NCI-H1092 (cell line): ENCODE measurements at regions not wholly inside any gene's neighbourhood (a gene's known extent, or its start where the extent isn't known, plus 50 kb on each side); places are given as distances from the start of the nearest gene placed in this dataset.

Experiments used
- DNase-seq: peaks from one replicate; lab custom pipeline; 2025; lab: John Stamatoyannopoulos, UW

- DNase-seq = no peak
Observed at GRCh38 chr18:56127322-56128099, 510.9 kb downstream of the TXNL1 start.

DNA sequence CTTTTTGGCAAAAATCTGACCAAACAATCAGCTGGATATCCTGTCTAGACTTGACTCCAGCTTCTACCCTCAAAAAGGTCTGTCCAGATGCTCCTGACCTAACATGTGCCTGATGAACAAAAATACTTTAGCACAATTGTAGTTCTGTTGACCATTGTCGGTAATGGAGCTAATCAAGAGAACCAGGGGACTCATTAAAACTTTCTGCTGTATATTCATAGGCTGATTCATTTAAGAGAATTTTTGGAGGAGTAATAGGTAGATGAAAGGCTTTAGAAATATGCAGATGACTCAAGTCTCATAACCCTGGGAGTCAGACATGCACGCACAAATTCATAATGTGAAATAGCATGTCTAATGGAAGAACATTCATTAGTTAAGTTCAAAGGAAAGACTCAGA, 514.2 kb downstream of the TXNL1 start:
- no peak for DNase-seq

- DNase-seq = no peak
Observed at GRCh38 chr18:56121669-56122068, 516.7 kb downstream of the TXNL1 start.

DNA sequence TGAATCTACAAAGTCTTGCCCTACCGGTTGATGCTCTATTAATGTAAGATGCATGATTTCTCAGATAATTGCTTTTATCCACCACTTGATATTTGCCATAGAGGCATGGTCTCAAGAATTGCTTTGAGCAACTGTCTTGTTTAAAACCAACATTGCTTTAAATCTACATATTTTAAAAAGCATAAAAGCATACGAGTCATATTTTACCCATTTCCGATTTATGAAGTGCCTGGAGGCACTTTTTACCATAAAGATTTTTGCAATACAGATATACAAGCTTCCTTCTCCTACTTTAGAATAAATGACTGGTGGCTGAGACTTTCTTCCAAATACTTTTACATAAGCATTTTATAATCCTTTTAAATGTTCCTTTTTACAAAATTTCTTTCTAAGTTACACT, 517.6 kb downstream of the TXNL1 start:
- no peak for DNase-seq

DNA sequence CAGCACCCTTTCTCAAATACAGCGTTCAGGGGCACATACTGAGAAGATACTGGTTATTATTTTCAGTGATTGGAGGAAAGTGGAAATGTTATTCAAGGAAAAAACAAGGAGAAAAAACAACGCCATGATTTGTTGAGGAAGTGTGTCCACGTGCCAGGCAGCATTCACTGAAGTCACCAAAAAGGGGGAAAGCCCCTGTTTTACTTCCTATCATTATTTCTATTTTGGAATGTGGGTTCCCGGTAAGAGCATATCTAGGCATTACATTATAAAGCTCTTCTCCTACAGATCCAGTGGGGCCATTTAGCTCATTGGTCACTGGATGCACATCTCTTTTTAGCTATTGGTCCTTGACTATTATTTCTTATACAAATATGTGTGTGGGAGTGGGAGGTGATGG, 518.7 kb downstream of the TXNL1 start:
- DNase-seq = no peak

DNA sequence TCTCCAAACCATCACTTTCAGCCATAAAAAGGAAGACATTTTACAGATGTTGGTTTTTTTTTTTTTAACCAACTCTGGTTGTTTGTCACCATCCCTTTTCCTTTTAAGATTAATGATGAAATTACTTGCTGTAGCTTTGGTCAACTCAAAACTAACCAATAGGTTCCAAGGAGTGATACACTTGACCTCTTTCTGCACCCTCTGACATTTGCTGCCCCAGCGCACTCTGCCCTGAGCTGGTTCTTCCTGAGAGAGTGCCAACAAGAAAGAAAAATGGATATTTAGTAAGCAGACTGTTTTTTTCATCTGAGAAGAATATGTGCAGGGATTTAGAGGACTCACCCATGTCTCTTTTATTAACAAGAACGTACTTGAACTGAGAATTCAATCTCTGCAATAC, 520.0 kb downstream of the TXNL1 start:
- DNase-seq = no peak

GRCh38 chr18:56115071-56116015, 523.0 kb downstream of the TXNL1 start:
- DNase-seq = no peak

DNA sequence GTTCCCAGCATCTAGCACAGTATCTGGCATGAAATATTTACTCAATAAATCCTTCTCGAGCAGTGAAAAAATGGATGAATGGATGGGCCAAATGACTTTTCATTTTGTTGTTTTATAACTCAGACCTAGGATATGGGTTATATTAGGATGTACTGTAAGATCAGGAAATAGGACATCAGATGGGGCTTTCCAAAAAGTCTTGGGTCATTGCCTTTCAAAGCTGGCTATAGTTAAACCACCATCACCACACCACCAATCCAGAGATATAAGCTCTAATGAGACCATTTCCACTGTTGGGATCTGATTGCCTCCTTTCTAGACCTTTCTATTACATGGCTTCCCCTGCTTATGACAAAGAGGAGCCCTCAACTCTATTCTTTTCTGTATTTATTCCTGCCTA, 525.0 kb upstream of the TCF4 start:
- DNase-seq = no peak

DNA sequence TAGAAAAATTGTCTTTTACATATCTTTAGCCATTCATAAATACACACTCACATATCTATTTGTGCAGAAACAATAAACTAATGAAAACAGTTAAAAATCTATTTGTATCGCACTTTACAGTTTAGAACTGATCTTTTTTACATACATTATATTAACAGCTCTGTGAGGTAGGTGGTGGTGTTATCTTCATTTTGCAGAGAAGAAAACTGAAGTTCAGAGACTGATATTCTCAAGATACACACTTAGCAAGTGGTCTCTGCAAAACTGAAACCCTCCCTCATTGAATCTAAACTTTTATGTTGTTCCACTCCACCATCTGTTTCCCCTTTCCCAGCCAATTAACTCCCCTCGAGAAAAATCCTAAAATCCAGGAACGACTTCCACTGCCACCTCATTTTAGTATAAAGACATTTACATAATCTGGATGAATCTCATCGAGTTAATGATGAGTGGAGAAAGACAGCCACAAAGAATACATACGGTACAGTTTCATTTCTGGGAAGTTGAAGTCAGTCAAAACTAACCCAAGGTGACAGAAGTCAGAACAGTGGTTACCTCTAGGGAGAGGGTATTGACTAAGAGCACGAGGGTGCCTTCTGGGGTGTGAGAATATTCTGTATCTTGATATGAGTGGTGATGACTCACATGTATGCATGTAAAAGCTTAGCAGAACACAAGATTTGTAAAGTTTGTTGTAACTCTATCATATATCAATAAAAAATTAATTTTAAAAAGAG, 524.2 kb upstream of the TCF4 start:
- DNase-seq = no peak

- DNase-seq = no peak
Observed at GRCh38 chr18:56109757-56110156, 521.8 kb upstream of the TCF4 start.

GRCh38 chr18:56108478-56109367, 520.7 kb upstream of the TCF4 start:
- no peak for DNase-seq

DNA sequence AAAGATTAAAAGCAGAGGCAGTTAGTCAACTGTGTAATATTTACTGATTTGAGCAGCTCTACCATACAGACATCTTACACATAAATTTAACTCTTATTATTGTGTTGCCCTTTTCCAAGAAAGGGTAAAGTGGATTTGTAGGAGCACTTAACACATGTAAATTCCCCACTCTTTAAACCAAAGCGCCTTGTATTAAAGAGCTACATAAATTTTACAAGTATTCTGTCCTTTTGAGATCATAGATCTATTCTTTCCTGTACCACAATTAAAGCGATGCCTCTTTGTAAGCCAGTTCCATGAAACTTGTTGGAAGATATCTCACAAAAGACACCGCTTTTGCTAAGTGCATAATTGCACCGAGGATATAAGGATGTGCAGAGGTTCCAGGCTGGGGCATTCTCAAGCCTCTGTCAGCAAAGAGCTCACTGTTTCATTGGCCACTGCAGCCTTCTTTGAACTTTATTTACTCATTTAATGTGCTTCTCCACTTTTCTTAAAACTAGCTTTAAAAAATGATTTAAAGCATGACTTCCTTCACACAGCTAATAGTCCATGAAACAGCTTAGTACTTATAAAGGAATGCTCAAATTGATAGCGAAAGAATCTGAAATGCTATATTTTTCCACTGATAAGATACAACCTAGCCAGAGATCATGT, 520.0 kb upstream of the TCF4 start:
- no peak for DNase-seq

GRCh38 chr18:56100090-56100722, 512.2 kb upstream of the TCF4 start:
- DNase-seq = no peak

DNA sequence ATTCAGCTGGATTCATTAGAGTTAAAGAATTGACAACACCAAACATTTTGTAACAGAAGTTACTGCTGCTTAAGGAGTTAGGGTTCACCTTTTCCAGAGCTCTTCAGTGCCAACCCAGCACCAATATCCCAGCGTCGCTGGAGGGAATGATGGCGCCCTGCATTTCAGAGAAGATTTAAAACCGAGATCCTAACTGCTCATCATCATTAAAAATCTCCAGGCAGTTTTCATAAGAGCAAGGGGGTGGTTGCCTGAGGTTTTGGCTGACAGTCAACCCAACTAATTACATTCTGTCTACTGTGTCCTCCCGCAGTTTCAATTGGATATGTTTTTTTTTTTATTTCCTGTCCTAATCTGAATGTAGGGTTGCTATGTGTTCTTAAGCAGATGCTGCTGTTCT, 509.6 kb upstream of the TCF4 start:
- no peak for DNase-seq

- no peak for DNase-seq
Observed at GRCh38 chr18:56096861-56097260, 508.9 kb upstream of the TCF4 start.

DNA sequence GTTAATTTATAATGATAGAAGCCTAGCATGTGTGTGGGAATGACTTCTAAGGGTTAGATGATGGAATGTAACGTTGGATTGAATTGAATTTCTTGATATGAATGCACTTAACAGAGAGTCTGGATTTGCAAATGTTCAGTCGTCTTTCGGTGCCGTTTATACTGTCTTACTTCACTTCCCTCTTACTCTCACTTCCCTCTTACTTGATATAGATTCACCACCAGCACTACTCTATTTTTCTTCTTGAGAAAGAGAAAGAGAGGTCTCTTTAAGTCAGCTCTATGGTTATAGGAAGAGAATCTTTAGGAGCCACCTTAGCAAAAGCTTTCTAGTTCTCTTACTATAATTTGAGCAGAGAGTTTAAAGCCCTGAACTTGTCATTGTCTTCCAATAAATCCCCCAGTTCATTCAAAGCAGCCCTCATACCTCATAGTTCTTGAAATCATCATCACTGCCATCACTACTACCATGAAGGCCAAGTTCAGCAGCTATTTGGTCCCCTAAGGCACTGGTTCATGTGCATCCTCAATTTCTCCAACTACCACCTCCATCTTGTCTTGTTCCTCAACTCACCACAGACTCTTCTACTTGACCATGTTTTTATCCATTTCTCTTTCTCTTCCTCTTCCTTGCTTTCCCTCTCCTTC, 501.7 kb upstream of the TCF4 start:
- no peak for DNase-seq

DNA sequence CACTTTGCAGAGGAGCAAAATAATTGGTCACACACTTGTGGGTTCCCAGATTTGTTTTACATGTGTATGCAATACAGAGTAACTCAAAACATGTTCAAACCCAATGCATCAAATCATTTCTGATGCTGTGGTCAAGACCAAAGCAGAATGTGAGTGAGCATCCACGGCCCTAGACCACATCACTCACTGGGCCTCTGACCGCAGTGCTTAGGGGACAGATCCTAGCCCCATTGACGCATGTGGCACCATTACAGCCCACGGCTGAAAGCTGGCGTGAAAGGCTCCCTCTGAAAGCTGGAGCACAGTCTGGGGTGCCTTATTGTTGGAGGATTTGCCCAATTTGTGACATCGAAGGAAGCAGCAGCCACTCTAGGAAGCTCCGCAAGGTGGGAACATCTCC, 498.8 kb upstream of the TCF4 start:
- no peak for DNase-seq

- no peak for DNase-seq
Observed at GRCh38 chr18:56086176-56086575, 498.2 kb upstream of the TCF4 start.

GRCh38 chr18:56085551-56085950, 497.6 kb upstream of the TCF4 start:
- no peak for DNase-seq
